Inflammatory macrophage treated with lipopolysaccharide for 4 hours (primary cell): ENCODE measurements at regions not wholly inside any gene's neighbourhood (a gene's known extent, or its start where the extent isn't known, plus 50 kb on each side); places are given as distances from the start of the nearest gene placed in this dataset.

Experiments
- DNase-seq: peaks from one replicate; pipeline ENCODE4 v3.0.0-alpha.2; 2020

DNA sequence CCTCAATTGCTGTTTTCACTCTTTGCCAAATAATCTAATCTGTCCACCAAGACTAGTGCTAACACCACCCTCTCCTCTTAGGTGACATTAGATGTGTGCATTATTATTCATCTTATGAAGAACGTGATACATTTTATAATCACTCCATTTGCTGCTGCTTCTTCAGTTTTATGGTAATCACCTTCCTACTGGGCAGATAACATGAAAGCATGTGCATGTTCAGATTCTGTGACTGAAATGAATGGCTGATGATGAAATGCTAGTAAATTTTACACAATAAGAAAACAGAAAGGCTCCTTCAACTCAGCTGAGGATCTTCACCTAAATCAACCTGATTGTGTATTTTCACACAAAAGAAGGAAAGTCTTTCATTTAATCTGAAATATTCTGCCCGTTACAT is 577.6 kb downstream of the CSNK1G3 start:
- DNase-seq = no peak

DNA sequence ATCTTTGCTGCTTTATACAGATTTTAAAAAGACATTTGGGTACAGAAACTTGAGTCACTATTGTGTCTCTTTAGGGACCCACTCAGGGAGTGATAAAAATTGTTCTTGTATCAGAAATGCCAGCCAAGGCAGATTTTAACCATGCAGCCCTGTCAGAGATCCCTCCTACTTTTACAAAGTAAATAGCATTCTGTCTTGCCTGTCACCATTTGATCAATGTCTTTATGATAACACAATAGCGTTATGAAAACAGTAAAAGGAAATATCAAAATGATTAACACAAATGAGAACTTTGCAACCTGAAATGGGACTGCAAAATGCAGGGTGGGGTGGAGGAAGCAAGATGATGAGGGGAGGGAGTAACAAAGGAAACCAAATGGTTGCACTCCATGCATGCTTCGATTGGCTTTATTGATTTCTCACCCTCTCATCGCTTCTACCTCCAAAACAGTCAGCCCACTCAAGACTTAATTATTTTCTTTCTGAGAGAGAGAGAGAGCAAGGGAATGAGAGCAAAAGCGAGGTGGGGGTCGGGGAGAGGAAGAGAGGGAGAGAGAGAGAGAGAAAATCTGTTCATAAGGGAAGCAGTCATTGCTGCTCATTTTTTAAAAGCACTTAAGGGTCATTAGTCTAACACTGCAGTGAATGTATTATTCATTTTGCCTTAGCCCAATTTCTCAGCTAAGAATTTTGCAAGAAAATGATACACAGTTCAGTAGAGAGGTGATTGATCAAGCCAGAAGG is 576.5 kb downstream of the CSNK1G3 start:
- DNase-seq = no peak

- DNase-seq = no peak
These were observed 575.8 kb downstream of the CSNK1G3 start for GRCh38 chr5:124087752-124088151.

DNA sequence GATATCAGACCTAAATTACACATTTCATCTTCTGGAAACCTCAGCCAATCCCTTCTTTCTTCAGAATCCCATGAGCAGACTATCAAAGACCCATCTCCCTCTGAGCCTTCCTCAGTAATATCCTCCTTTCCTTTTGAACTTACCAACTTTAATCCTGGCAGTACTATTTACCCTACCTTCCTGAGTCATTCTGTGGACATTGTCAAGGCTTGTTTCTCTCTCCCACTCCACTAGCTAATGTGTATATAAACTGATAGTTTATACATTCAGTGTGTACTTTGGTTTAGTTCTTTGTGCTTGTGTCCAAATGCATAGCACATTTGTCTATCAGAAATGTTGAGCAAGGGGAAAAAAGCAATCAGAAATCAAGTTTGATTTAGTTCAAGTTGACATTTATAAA is 568.3 kb downstream of the CSNK1G3 start:
- no peak for DNase-seq

- no peak for DNase-seq
These were observed 567.1 kb downstream of the CSNK1G3 start for GRCh38 chr5:124079062-124079461.

- no peak for DNase-seq
These were observed 562.5 kb downstream of the CSNK1G3 start for GRCh38 chr5:124074500-124074899.

DNA sequence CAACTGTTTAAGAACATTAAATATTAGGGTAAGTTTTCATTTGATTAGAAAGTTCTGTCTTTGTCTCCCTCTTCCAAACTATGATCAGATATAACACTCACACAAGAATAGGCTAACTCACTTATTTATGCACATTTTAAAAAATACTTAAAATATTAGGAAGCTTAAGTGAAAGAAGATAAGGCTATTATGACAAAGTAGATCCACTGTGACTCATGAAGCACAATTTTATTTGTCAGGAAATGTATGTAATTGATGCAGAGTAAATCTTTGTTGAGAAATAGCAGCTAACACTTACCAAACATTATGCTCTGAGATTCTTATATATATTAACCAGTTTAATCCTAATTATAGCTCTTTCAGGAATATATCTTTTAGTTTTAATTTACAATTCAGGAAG is 560.6 kb downstream of the CSNK1G3 start:
- DNase-seq = no peak

DNA sequence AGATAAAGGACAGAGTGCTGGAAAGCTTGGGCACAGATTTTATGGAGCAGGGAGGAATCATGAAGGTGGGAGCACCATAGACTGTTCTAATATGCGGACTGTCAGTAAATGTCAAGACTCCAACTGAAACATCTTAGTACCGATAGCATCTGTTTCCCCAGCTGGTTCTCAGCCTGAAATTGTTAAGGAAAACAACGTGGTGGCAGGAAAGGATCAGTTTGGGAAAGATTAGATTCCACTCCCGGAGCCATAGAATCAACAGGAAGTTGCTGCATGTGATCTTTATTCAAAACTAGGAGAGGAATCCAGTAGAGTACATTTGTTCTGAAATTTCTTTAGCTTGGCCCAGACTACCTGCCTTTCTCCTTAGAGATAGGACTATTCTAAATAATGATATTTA is 559.1 kb downstream of the CSNK1G3 start:
- DNase-seq = no peak

DNA sequence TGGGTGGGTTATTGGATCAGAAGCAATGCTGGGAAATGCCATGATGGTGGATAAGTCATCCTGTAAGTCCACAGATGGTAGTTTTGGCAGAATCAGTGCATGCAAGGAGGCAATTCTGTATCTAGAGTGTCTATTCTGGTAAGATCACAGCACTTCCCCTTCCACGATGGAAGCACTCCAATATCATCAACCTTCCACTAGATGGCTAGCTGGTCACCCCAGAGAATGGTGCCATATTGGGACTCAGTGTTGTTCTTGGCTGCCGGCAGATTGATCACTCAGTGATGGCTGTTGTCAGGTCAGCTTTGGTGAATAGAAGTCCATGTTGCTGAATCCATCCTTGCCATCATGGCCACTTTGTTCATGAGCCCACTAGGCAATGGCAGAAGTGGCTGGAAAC is 553.5 kb downstream of the CSNK1G3 start:
- DNase-seq = no peak

- DNase-seq = no peak
These were observed 553.0 kb downstream of the CSNK1G3 start for GRCh38 chr5:124064956-124065355.

GRCh38 chr5:124061663-124062062 is 549.7 kb downstream of the CSNK1G3 start:
- no peak for DNase-seq

GRCh38 chr5:124061068-124061430 is 549.1 kb downstream of the CSNK1G3 start:
- no peak for DNase-seq

- DNase-seq = no peak
These were observed 548.6 kb downstream of the CSNK1G3 start for GRCh38 chr5:124060413-124061067.

DNA sequence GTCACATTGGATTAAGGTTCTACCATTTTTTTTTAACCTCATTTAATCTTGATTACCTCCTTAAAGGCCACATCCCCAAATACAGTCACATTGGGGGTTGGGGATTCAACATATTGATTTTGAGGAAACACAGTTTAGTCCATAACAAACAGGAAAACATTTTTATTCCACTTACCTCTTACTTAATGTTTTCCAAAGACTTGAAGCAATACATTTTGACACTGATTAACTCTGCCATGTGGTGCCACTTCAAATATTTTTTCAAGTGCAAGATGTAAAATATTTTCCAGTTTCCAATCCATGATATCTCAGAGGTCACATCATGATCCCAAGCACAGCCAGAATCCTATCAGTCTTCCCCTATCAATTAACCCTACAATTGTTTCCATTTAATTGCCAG is 548.0 kb downstream of the CSNK1G3 start:
- DNase-seq = no peak

GRCh38 chr5:124059200-124059599 is 547.2 kb downstream of the CSNK1G3 start:
- no peak for DNase-seq

DNA sequence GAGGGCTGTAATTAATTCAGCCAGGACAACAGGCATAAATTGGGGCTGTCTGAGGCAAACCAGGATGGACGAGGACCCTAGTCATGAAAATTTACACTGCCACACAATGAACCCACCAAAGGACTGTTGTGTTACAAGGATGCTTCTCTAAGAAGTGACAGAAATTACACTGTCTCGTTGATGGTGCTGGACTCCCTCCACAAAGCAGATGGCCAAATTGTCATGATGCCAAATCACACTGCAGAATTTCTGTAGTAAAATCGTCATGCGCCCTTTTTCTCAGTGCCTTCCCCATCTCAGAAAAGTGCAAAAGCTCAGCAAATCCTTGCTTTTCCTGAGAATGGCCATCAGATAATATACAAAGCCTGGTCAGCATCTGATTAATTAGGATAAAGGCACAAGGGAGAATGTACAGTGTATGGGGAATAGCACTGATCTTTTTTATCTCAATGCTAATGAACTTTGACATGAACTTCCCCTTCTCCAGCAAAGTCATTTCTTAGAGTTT is 545.8 kb downstream of the CSNK1G3 start:
- no peak for DNase-seq

- peak; percentile 72 for DNase-seq
These were observed 545.2 kb downstream of the CSNK1G3 start for GRCh38 chr5:124056991-124057723.

- DNase-seq = no peak
These were observed 544.5 kb downstream of the CSNK1G3 start for GRCh38 chr5:124056326-124056990.

DNA sequence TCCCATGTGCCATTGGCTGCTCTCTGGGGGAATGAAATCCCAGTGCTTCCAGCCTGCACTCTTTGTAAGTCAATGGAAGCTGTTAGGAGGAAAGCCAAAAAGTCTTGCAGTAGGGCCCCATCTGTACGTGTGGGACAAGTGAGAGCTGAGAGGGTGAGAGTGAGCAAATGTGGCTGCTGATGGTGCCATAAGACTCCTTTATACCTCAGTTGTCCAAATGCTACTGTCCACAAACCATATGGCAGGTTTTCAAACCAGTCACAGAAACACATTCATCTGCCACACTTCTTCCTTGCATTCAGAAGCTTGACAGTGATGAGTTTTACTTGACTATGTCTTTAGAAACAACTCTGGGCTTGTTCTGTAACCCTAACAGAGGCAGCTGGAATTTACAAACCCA is 543.8 kb downstream of the CSNK1G3 start:
- DNase-seq = no peak

- no peak for DNase-seq
These were observed 542.6 kb downstream of the CSNK1G3 start for GRCh38 chr5:124054564-124054963.

DNA sequence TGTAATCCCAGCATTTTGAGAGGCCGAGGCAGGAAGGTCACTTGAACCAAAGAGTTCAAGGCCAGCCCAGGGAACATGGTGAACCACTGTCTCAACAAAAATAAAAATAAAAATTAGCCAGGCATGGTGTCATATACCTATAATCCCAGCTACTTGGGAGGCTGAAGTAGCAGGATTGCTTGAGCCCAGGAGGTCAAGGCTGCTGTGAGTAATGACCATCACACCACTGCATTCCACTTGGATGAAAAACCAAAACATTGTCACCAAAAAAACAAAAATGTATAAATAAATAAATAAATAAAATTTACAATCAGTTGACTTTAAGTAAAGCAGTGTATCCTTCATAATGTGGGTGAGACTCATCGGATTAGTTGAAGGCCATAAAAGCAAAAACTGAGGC is 541.4 kb downstream of the CSNK1G3 start:
- no peak for DNase-seq

DNA sequence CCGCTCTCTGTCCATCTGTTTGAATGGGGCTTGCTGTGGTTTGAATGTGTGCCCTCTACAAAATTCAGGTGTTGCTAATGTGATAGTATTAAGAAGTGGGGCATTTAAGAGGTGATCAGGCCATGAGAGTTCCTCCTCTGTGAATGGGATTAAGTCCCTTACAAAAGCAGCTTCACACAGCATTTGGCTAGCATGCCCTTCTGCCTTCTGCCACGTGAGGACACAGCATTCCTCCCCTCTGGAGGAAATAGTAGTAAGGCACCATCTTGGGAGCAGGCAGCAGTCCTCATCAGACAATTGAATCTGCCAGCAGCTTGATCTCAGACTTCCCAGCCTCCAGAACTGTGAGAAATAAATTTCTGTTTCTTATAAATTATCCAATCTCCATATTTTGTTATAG is 540.2 kb downstream of the CSNK1G3 start:
- no peak for DNase-seq

DNA sequence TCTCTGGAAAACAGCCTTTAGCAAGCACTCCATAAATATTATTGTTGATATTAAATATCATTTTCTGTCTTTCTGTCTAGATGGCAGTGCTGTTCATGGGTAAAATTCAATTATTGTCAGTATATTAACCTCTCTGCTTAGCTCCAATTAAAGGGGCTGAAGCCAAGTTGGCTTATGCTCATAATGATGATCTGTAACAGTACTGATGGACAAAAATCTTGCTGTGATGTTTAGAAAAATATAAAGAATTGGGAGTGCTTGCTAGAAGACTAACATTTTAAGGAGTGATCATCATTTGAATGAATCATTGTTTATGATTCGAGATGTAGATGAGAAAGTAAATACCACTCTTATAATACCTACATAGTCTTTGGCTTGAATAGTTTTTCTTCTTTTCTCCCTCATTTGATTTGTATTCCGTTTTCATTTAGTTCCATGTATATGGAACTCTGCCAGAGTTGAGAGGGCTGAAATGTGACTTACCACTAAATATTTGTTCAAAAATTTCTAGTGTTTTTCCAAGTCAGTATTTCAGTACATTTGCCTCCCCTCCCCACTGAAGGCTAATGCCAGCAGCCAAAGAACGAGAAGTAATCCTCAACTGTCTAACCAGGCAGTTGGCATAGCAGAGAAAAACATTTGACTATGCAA is 538.3 kb downstream of the CSNK1G3 start:
- DNase-seq = no peak
